Suppressor macrophage treated with lipopolysaccharide for 1 hour (primary cell): ENCODE measurements at regions not wholly inside any gene's neighbourhood (a gene's known extent, or its start where the extent isn't known, plus 50 kb on each side); places are given as distances from the start of the nearest gene placed in this dataset.
A peak's percentile ranks its signal among the peaks of the same experiment; 100 is the strongest.

Source experiments
- DNase-seq, 3 donors: peaks; one replicate each; pipeline ENCODE4 v3.0.0-alpha.2; 2020 to 2022

DNA sequence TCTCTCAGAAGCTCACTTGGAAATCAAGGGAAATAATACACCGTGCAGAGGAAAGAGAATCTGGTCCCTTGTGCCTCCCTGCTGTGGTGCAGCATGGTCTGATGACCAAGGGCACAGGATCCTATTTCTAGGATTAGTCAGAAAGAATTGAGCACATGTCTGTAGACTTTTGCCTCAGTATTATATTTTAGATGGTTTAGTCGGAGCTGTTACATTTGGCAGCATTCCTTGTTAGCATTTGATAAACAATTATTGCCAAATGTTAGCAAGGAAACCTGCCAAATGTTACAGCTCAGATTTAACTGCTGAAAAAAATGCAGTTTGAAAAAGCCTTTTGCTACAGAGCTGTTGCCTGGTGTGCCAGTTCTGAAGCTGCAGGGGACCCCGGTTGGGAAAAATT lies 183.5 kb upstream of the DPYD start:
- DNase-seq, result no peak

- no peak for DNase-seq
Observed at GRCh38 chr1:98103617-98104285, 182.9 kb upstream of the DPYD start.

- no peak for DNase-seq
Observed at GRCh38 chr1:98102345-98103030, 181.7 kb upstream of the DPYD start.

DNA sequence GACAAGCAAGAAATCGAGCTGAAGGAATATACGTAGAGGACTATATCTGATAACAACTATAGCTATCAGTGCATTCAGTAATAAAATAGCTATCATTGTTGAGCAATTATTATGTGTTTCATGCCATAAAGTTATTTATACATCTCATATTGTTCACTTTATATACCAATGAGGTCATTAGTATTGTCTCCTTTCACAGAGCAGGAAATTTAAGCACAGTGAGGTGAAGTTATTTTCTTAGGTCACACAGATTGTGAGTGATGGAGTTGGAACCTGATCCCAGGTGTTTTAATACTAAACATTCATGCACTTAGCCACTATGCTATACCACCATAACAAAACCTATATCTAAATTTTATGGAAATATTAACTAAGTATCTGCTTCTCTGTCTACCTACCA lies 180.5 kb upstream of the DPYD start:
- DNase-seq, result no peak

GRCh38 chr1:98099501-98099900 lies 178.7 kb upstream of the DPYD start:
- DNase-seq, result no peak

- no peak for DNase-seq
Observed at GRCh38 chr1:98098473-98098872, 177.6 kb upstream of the DPYD start.

- DNase-seq, result peak in 2 of 3 donors; percentile 7 to 27
Observed at GRCh38 chr1:98090351-98090750, 169.5 kb upstream of the DPYD start.

GRCh38 chr1:98088381-98088780 lies 167.5 kb upstream of the DPYD start:
- no peak for DNase-seq

DNA sequence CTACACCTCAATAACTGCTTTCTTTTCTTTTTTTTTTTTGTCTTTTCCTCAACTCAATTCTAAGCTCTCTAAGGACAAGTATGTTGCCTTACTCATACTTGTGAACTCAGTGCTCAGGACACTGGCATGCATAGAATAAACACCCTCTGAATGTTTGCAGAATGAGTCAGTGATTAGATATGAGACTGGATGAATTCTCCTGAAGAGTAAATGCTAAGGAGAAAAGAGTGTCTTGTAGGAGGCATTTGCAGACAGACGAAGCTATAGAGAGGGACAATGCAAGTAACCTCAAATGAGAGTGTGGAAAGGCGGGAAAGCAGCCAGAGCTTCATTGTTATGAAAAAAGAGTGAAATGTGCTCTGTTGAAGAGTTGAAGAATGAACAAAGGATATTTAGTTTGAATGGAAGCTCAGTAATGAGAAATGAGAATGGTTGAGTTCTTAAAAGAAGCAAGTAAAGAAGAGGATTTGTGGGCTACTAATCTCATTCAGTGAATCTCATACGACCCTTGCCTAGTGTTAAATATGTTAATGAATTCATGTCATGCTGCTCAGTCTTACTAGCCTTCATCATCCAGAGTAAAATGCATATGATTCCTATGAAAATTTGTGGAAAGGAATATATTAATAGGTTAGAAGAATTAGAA lies 166.1 kb upstream of the DPYD start:
- no peak for DNase-seq

DNA sequence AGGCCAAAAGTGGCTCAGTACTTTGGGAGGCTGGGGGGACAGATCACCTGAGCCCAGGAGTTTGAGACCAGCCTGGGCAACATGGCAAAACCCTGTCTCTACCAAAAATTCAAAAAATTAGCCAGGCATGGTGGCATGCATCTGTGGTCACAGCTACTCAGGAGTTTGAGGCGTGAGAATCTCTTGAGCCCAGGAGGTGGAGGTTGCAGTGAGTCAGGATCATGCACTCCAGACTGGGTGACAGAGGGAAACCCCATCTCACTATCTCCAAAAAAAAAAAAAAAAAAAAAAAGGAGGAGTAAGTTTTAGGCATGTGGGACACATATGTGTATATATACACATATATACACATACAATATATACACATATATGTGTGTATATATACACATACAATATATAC lies 165.3 kb upstream of the DPYD start:
- no peak for DNase-seq

GRCh38 chr1:98084188-98084587 lies 163.4 kb upstream of the DPYD start:
- no peak for DNase-seq

- DNase-seq, result no peak
Observed at GRCh38 chr1:98081944-98082343, 161.1 kb upstream of the DPYD start.

GRCh38 chr1:98078596-98078995 lies 157.8 kb upstream of the DPYD start:
- peak; percentile 17 to 56 (median 35) for DNase-seq

GRCh38 chr1:98077691-98078090 lies 156.9 kb upstream of the DPYD start:
- DNase-seq, result no peak

DNA sequence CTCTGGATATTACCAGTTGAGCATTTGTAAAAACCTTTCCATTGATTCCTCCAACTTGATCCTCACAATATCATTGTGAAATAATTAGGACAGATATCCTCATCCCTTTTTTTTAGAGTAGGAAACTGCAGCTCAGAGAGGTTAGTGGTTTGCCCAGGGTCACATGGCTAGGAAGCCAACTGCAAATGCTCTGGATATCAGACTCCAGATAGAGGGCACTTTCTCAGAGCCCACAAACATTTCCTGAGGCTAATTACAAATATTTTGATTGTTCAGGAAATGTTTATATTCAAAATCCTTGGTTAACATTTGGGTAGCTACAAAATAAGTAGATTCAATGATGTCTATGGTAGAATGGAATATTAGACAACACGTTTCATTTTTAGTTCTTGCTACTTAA lies 154.8 kb upstream of the DPYD start:
- no peak for DNase-seq

DNA sequence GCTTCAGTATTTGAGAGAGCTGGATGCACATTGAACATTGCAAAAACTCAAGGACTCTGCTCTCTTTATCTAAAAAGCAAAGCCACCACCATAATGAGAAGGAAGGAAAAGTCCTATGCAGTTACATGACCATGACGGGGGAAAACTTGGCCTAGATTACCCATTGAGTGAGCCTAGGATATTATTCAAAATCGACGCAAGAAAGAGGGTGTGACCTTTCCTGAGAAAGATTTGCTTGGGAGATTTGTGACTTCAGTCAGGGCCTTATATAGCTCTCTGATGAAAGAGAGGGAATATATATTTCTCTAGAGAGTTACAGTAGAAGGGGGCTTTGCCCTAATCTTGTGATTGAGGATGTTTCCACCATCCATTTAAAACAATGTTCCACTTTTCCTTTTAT lies 153.0 kb upstream of the DPYD start:
- no peak for DNase-seq

GRCh38 chr1:98073106-98073505 lies 152.3 kb upstream of the DPYD start:
- no peak for DNase-seq

DNA sequence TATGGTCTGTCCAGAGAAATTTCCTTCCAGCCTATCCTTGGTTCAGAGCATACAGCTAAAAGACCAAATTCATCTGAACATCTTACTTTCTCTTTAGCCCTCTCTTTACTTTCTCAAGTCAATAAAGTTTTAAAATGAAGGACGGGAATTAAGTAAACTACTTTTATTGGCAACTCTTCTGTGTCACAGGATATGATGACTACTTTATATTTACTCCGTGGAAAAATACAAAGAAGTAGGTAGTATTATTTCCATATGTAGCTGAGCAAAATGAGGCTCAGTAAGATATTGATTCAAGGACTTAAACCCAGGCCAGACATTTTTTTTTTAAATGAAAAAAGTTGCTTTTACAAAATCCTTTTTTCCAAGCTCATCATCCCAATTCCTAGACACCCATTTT lies 151.2 kb upstream of the DPYD start:
- no peak for DNase-seq

DNA sequence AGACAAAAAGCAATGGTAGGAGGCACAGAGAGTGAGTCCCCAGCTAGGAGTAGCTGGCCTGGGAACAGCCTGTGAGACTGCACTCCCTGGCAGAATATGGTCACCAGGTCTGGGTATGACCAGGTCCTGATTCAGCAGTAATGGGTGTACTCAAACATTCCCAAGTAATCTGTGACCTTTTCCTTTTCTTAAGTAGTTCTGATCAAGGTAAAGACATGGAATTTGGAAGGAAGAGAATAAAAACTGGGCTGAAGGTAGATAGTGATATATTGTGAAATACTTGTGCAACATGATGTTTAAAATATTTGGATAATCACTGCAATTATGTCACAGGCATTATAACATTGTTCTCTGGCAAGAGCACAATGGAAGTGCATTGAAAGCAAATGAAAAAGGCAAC lies 147.2 kb upstream of the DPYD start:
- DNase-seq, result no peak

- no peak for DNase-seq
Observed at GRCh38 chr1:98066911-98067310, 146.1 kb upstream of the DPYD start.

DNA sequence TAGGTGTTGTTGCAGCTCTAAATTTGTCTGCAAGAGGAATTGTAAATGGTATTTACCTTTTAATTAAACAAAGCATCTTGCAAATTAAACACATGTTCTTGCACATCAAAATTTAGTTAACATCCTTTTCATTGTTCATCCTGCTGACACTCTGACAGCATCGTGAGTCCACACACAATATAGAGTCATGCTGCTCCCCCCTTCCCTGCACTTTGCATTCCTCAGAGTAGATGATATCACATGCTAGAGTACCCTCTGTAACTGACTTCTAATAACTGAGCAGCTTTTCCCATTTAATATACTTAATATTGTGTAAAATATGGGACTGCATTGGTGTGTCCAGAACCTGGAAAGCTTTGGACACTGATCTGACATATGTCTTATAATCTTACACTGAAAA lies 138.8 kb upstream of the DPYD start:
- no peak for DNase-seq

DNA sequence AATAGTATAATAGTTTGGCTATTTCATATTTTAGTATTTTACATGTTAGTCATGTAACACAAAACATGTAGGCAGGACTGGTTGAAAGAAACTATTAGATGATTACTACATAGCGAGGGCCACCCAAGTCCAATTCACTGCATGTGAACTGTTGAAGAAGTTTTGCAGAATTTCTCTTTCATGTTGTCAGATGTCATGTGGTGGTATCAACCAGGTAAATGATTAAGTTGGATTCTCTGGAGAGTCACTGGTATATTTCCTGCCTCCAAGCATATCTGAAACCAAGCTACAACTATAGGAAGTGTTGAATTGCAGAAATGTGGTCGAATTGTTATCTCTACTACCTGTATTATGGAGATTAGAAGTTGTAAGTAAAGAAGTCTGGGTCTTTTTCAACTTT lies 137.8 kb upstream of the DPYD start:
- no peak for DNase-seq

GRCh38 chr1:98057236-98057910 lies 136.5 kb upstream of the DPYD start:
- DNase-seq, result peak in 2 of 3 donors; percentile 67 to 71

DNA sequence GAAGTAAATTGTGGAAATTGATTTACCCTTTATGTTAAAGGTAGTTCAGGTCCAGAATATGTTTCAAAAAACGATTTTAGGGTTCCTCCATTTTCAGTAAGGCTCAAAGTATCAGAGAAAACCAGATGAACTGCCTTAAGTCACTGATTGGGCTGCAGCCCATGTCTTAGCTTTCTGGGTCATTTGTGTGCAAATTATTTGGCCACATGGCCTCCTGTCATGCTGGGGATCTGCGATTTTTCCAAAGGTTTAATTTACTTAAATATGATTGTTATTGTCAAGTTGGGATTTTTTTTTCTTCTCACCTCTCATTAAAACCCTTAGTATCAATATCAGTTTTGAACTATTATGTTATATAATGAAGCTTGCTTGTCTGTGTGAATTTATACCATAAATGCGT lies 135.9 kb upstream of the DPYD start:
- no peak for DNase-seq
